DOHH2 (cell line): ENCODE measurements at regions not wholly inside any gene's neighbourhood (a gene's known extent, or its start where the extent isn't known, plus 50 kb on each side); places are given as distances from the start of the nearest gene placed in this dataset.

Experiments used
- EZH2phosphoT487 ChIP-seq: fragments of 200-600 bp; sonication (generic); IDR thresholded peaks from 2 replicates; pipeline ENCODE4 v1.6.1; 2017; ENCODE audit warnings: borderline replicate concordance, mild to moderate bottlenecking, antibody characterized with exemption, low read length, moderate library complexity, mixed read lengths
- TF ChIP-seq, protein P1 (sequence below): fragments of 200-600 bp; sonication (generic); IDR thresholded peaks from one replicate; pipeline ENCODE4 v1.5.1; 2014; ENCODE audit warnings: antibody characterized with exemption, mild to moderate bottlenecking, low read depth, low read length; ENCODE audit not compliant: poor library complexity, severe bottlenecking

DNA sequence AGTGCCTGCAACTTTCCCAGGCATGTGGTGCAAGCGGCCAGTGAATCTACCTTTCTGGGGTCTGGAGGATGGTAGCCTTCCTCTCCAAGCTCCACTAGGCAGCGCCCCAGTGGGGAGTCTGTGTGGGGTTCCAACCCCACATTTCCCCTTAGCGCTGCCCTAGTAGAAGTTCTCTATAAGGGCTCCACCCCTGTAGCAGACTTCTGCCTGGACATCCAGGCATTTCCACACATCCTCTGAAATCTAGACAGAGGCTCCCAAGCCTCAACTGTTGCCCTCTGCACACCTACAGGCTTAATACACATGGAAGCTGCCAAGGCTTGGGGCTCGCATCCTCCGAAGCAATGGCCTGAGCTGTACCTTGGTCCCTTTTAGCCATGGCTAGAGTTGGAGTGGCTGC lies 321.6 kb downstream of the TFAP2A start:
- TF ChIP-seq, protein P1, sequence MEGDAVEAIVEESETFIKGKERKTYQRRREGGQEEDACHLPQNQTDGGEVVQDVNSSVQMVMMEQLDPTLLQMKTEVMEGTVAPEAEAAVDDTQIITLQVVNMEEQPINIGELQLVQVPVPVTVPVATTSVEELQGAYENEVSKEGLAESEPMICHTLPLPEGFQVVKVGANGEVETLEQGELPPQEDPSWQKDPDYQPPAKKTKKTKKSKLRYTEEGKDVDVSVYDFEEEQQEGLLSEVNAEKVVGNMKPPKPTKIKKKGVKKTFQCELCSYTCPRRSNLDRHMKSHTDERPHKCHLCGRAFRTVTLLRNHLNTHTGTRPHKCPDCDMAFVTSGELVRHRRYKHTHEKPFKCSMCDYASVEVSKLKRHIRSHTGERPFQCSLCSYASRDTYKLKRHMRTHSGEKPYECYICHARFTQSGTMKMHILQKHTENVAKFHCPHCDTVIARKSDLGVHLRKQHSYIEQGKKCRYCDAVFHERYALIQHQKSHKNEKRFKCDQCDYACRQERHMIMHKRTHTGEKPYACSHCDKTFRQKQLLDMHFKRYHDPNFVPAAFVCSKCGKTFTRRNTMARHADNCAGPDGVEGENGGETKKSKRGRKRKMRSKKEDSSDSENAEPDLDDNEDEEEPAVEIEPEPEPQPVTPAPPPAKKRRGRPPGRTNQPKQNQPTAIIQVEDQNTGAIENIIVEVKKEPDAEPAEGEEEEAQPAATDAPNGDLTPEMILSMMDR = no peak
- no peak for TF ChIP-seq EZH2phosphoT487
